ENCODE measurements at regions not wholly inside any gene's neighbourhood (a gene's known extent, or its start where the extent isn't known, plus 50 kb on each side); places are given as distances from the start of the nearest gene placed in this dataset.
"Not testable (repeated sequence)": the region's sequence is repeated elsewhere in the genome, so short reads cannot be mapped to it uniquely, and the experiment has no call there.

- no peak for DNase-seq (ENCODE audit: low spot score)
- in situ Hi-C loops (cut with MboI; ENCODE audit: low sequenced_read_pairs, unreplicated experiment): no loop called here
- TF ChIP-seq, protein P1, sequence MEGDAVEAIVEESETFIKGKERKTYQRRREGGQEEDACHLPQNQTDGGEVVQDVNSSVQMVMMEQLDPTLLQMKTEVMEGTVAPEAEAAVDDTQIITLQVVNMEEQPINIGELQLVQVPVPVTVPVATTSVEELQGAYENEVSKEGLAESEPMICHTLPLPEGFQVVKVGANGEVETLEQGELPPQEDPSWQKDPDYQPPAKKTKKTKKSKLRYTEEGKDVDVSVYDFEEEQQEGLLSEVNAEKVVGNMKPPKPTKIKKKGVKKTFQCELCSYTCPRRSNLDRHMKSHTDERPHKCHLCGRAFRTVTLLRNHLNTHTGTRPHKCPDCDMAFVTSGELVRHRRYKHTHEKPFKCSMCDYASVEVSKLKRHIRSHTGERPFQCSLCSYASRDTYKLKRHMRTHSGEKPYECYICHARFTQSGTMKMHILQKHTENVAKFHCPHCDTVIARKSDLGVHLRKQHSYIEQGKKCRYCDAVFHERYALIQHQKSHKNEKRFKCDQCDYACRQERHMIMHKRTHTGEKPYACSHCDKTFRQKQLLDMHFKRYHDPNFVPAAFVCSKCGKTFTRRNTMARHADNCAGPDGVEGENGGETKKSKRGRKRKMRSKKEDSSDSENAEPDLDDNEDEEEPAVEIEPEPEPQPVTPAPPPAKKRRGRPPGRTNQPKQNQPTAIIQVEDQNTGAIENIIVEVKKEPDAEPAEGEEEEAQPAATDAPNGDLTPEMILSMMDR (IDR thresholded peaks at IDR 0.05; ENCODE audit: borderline replicate concordance, control extremely low read depth, extremely low read depth, insufficient read depth, missing control alignments): no peak
Observed at GRCh38 chr4:116110713-116111112, 974.7 kb downstream of the TRAM1L1 start.

DNA sequence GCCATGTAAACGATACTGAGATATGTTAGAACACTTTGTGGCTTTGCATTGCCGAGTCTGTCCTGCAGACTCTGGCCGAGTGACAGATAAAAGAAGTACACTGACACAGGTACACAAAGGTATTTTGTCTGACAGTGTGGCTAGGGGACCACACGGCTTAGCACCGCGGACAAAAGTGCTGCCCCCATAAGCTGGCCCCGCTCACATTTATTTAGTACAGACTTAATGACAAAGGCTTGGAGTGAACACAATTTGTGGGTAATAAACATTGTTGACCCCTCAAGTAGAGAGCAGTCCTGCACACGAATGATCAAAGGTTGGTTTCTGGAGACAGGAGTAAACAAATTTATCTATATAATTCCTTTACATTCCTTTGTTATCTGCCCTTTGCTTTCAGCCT is 976.8 kb downstream of the TRAM1L1 start:
- in situ Hi-C loops (cut with MboI; ENCODE audit: low sequenced_read_pairs, unreplicated experiment): no loop called here
- no peak for DNase-seq (ENCODE audit: low spot score)

DNA sequence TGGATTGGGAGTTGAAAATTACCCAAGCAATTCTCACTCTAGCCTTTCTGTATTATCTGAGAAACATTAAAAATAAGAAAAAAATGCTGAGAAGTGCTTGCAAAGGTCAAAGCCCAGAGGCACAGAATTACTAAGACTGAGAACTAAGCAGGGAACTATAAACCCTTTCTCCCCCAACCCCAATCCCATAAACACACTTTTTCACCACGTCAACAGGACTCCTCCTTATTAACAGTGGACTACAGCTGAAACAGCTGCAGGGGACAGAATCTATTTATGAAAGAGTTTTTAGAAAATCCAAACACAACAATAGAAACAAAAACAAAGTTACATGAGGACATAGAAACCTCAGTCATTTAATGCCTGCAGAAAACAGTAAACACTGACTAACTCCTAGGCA is 984.1 kb downstream of the TRAM1L1 start:
- DNase-seq (ENCODE audit: low spot score): no peak
- TF ChIP-seq, protein P1 (IDR thresholded peaks at IDR 0.05; ENCODE audit: borderline replicate concordance, control extremely low read depth, extremely low read depth, insufficient read depth, missing control alignments): no peak
- in situ Hi-C loops (cut with MboI; ENCODE audit: low sequenced_read_pairs, unreplicated experiment): no loop called here

More for the DNA sequence above, 976.8 kb downstream of the TRAM1L1 start:
- TF ChIP-seq, protein P1 (IDR thresholded peaks at IDR 0.05; ENCODE audit: borderline replicate concordance, control extremely low read depth, extremely low read depth, insufficient read depth, missing control alignments): no peak

GRCh38 chr4:116099596-116099995 is 985.8 kb downstream of the TRAM1L1 start:
- in situ Hi-C loops (cut with MboI; ENCODE audit: low sequenced_read_pairs, unreplicated experiment): no loop called here
- TF ChIP-seq, protein P1 (IDR thresholded peaks at IDR 0.05; ENCODE audit: borderline replicate concordance, control extremely low read depth, extremely low read depth, insufficient read depth, missing control alignments): no peak
- no peak for DNase-seq (ENCODE audit: low spot score)

- DNase-seq (ENCODE audit: low spot score); in situ Hi-C loops (cut with MboI; ENCODE audit: low sequenced_read_pairs, unreplicated experiment): not testable (repeated sequence)
Observed at GRCh38 chr4:116097353-116097752, 983.9 kb upstream of the NDST4 start.

- in situ Hi-C loops (cut with MboI; ENCODE audit: low sequenced_read_pairs, unreplicated experiment): no loop called here
- TF ChIP-seq, protein P1 (IDR thresholded peaks at IDR 0.05; ENCODE audit: borderline replicate concordance, control extremely low read depth, extremely low read depth, insufficient read depth, missing control alignments): no peak
- DNase-seq (ENCODE audit: low spot score): no peak
Observed at GRCh38 chr4:116092961-116093360, 979.5 kb upstream of the NDST4 start.

GRCh38 chr4:116088771-116089170 is 975.4 kb upstream of the NDST4 start:
- in situ Hi-C loops (cut with MboI; ENCODE audit: low sequenced_read_pairs, unreplicated experiment): no loop called here

More at GRCh38 chr4:116088771-116089170, 975.4 kb upstream of the NDST4 start:
- TF ChIP-seq, protein P1 (IDR thresholded peaks at IDR 0.05; ENCODE audit: borderline replicate concordance, control extremely low read depth, extremely low read depth, insufficient read depth, missing control alignments): no peak
- no peak for DNase-seq (ENCODE audit: low spot score)
